ENCODE measurements at regions not wholly inside any gene's neighbourhood (a gene's known extent, or its start where the extent isn't known, plus 50 kb on each side); places are given as distances from the start of the nearest gene placed in this dataset.

GRCh38 chr5:89546657-89547056 lies 663.7 kb upstream of the MEF2C start:
- no peak overlapping the region for H3K27ac ChIP-seq (ENCODE audit: low read depth, low read length)
- H3K23me2 ChIP-seq (ENCODE audit: low read depth, low read length), result no peaks in the 10 kb centered on the region
- no peak overlapping the region for H3K4me2 ChIP-seq (ENCODE audit: insufficient read depth in 1 of 2, low read depth in 2 of 2, low read length in 2 of 2)
- peaks cover 0 to 4% (median 0%) of the 10 kb centered on the region in 4 experiments; a peak in 2 of 7 replicates for H3K4me1 ChIP-seq (replicated peaks in 1 of 4; ENCODE audit: control insufficient read depth in 3 of 4, insufficient read depth in 4 of 4, low read length in 3 of 4)
- H2AFZ ChIP-seq (ENCODE audit: low read length), result no peak overlapping the region
- 80% methylated on average over 1 of the region's 1 CpG; no CpG with 5 or more reads in 1 of the 2 experiments for WGBS, 2 experiments (ENCODE audit: extremely low coverage in 1 of 2, insufficient coverage in 1 of 2, insufficient read length in 1 of 2, insufficient replicate concordance in 2 of 2, low coverage in 1 of 2, low lambda C conversion rate in 2 of 2, missing lambda C conversion rate in 1 of 2)
- H4K91ac ChIP-seq (replicated peaks; ENCODE audit: insufficient read length, low read length), result no peak overlapping the region
- no peak overlapping the region for H2AK5ac ChIP-seq (ENCODE audit: low read depth, low read length)
- no peak overlapping the region for H4K5ac ChIP-seq (ENCODE audit: insufficient read length, low read depth, low read length)
- no peak overlapping the region for H3K4ac ChIP-seq (replicated peaks; ENCODE audit: insufficient read length, low read depth, low read length)
- no peaks in the 10 kb centered on the region for H3K9me3 ChIP-seq (ENCODE audit: insufficient read depth in 2 of 2, low read depth in 1 of 2, low read length in 1 of 2)
- H3K4me3 ChIP-seq (ENCODE audit: extremely low read depth in 1 of 4, insufficient read depth in 2 of 4, low read depth in 3 of 4, low read length in 4 of 4), result no peak overlapping the region
- CTCF ChIA-PET (ENCODE audit: partially characterized antibody), result no interaction called here
- no peak overlapping the region for H2BK5ac ChIP-seq (ENCODE audit: low read depth, low read length)
- no peak overlapping the region for H3K23ac ChIP-seq (ENCODE audit: insufficient read length)
- POLR2A ChIA-PET (ENCODE audit: partially characterized antibody), result no interaction called here
- no peaks in the 10 kb centered on the region for H4K20me1 ChIP-seq (replicated peaks in 1 of 2; ENCODE audit: control insufficient read depth in 1 of 2, insufficient read depth in 2 of 2, low read length in 2 of 2)
- H3K36me3 ChIP-seq (ENCODE audit: control insufficient read depth in 2 of 4, insufficient read depth in 4 of 4, low read length in 3 of 4), result no peaks in the 10 kb centered on the region
- H3K14ac ChIP-seq (ENCODE audit: insufficient read length), result no peak overlapping the region
- no peaks in the 10 kb centered on the region for H3K79me1 ChIP-seq (ENCODE audit: low read depth, low read length)
- no peak overlapping the region for H2BK20ac ChIP-seq (ENCODE audit: low read length)
- no peak overlapping the region for H3K9ac ChIP-seq (replicated peaks in 1 of 4; ENCODE audit: extremely low read depth in 1 of 4, low read depth in 3 of 4, low read length in 3 of 4)
- no peak overlapping the region for H2BK12ac ChIP-seq (ENCODE audit: low read depth, low read length)
- TF ChIP-seq SP2 (IDR thresholded peaks at IDR 0.05; ENCODE audit: low read length), result no peak
- TF ChIP-seq, protein P1, sequence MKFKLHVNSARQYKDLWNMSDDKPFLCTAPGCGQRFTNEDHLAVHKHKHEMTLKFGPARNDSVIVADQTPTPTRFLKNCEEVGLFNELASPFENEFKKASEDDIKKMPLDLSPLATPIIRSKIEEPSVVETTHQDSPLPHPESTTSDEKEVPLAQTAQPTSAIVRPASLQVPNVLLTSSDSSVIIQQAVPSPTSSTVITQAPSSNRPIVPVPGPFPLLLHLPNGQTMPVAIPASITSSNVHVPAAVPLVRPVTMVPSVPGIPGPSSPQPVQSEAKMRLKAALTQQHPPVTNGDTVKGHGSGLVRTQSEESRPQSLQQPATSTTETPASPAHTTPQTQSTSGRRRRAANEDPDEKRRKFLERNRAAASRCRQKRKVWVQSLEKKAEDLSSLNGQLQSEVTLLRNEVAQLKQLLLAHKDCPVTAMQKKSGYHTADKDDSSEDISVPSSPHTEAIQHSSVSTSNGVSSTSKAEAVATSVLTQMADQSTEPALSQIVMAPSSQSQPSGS (IDR thresholded peaks at IDR 0.05; ENCODE audit: low read length), result no peak
- no peak for TF ChIP-seq MAFK (IDR thresholded peaks at IDR 0.05; ENCODE audit: low read depth, low read length)
- no peak for TF ChIP-seq RFX5 (IDR thresholded peaks at IDR 0.05; ENCODE audit: borderline replicate concordance, low read depth, low read length)
- no peak for TF ChIP-seq PHF8 (conservative IDR thresholded peaks at IDR 0.05; ENCODE audit: low read depth, low read length)
- no peak for TF ChIP-seq KDM1A (IDR thresholded peaks at IDR 0.05; ENCODE audit: borderline replicate concordance, low read length)
- TF ChIP-seq NRF1 (IDR thresholded peaks at IDR 0.05; ENCODE audit: low read depth, low read length), result no peak
- no peaks in the 10 kb centered on the region for H3K27me3 ChIP-seq (replicated peaks in 1 of 4; ENCODE audit: control insufficient read depth in 3 of 4, extremely low read depth in 1 of 4, insufficient read depth in 3 of 4, low read length in 3 of 4)
- no peak overlapping the region for H2BK120ac ChIP-seq (replicated peaks; ENCODE audit: low read depth, low read length)
- H2BK15ac ChIP-seq (ENCODE audit: low read length), result no peak overlapping the region
- FAIRE-seq, result no peak
- H3K18ac ChIP-seq (ENCODE audit: extremely low read depth, low read length), result no peak overlapping the region
- no peak for DNase-seq (ENCODE audit: low read depth in 1 of 2, low spot score in 2 of 2)
- H3K79me2 ChIP-seq (ENCODE audit: control insufficient read depth in 1 of 2, insufficient read depth in 2 of 2, low read length in 2 of 2), result no peaks in the 10 kb centered on the region
- no peak overlapping the region for H4K8ac ChIP-seq (ENCODE audit: extremely low read depth, insufficient read depth, low read length)
- H3K56ac ChIP-seq (replicated peaks; ENCODE audit: insufficient read length, low read depth, low read length), result no peak overlapping the region
